ENCODE measurements at regions not wholly inside any gene's neighbourhood (a gene's known extent, or its start where the extent isn't known, plus 50 kb on each side); places are given as distances from the start of the nearest gene placed in this dataset.
"Not testable (repeated sequence)": the region's sequence is repeated elsewhere in the genome, so short reads cannot be mapped to it uniquely, and the experiment has no call there.

GRCh38 chr7:114152314-114152938 lies 233.6 kb upstream of the PPP1R3A start:
- POLR2A ChIA-PET: no interaction called here
- H3K36me3 Mint-ChIP-seq: no peaks in the 10 kb centered on the region
- no peak for DNase-seq
- no peak overlapping the region for H3K4me3 Mint-ChIP-seq
- H3K27ac Mint-ChIP-seq: no peak overlapping the region
- H3K9me3 Mint-ChIP-seq: no peaks in the 10 kb centered on the region
- no peaks in the 10 kb centered on the region for H3K4me1 Mint-ChIP-seq
- H3K27me3 Mint-ChIP-seq: no peaks in the 10 kb centered on the region
- no peak for ATAC-seq (ENCODE audit: low read depth)

DNA sequence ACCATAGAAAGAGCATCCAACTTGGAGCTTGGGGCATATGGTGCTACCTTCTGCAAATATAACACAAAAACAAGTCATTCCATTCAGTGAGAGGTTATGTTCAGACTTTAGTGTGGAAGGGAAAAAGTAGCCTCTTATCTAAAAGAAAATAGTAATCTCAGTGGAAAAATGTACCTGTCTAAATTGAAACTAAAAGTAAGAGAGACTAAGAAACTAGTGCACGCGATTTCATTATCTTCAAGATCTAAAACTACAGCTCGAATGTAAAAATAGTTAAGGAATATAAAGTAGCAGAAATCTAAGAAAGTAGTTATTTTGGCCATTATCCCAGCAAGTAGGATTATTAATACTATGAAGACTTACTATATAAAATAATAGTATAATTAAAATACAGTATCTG lies 233.0 kb upstream of the PPP1R3A start:
- H3K4me1 Mint-ChIP-seq: no peaks in the 10 kb centered on the region
- POLR2A ChIA-PET: no interaction called here
- DNase-seq: no peak
- no peak overlapping the region for H3K4me3 Mint-ChIP-seq
- H3K9me3 Mint-ChIP-seq: no peaks in the 10 kb centered on the region
- no peak for ATAC-seq (ENCODE audit: low read depth)
- no peaks in the 10 kb centered on the region for H3K27me3 Mint-ChIP-seq
- H3K27ac Mint-ChIP-seq: no peak overlapping the region
- H3K36me3 Mint-ChIP-seq: no peaks in the 10 kb centered on the region

DNA sequence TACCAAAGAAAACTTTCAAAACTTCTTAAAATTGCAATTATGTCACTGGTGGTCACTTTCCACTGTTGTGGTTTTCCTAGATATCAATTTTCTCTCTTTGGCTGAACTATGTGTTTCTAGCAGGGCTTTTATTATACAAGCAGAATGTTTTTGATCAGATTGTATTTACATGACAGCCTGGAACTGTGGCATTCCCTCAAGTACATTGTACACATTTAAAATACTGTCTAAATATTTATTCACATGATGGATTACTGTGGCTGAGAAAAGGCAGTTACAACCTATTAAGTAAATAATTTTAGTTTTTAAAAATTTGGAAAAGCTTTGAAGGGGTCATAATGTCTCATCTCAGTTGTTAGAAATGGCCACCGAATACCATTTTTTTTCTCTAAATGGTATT lies 231.9 kb upstream of the PPP1R3A start:
- H3K27ac Mint-ChIP-seq: no peak overlapping the region
- no peaks in the 10 kb centered on the region for H3K27me3 Mint-ChIP-seq
- no peak for ATAC-seq (ENCODE audit: low read depth)
- H3K36me3 Mint-ChIP-seq: no peaks in the 10 kb centered on the region
- no peak overlapping the region for H3K4me3 Mint-ChIP-seq
- no peak for DNase-seq
- POLR2A ChIA-PET: no interaction called here
- H3K9me3 Mint-ChIP-seq: no peaks in the 10 kb centered on the region
- H3K4me1 Mint-ChIP-seq: no peaks in the 10 kb centered on the region

GRCh38 chr7:114148779-114149178 lies 230.0 kb upstream of the PPP1R3A start:
- POLR2A ChIA-PET: no interaction called here
- ATAC-seq (ENCODE audit: low read depth): no peak
- H3K27me3 Mint-ChIP-seq: no peaks in the 10 kb centered on the region
- H3K27ac Mint-ChIP-seq: no peak overlapping the region
- DNase-seq: no peak
- H3K4me1 Mint-ChIP-seq: no peaks in the 10 kb centered on the region
- no peak overlapping the region for H3K4me3 Mint-ChIP-seq
- no peaks in the 10 kb centered on the region for H3K36me3 Mint-ChIP-seq
- H3K9me3 Mint-ChIP-seq: no peaks in the 10 kb centered on the region

DNA sequence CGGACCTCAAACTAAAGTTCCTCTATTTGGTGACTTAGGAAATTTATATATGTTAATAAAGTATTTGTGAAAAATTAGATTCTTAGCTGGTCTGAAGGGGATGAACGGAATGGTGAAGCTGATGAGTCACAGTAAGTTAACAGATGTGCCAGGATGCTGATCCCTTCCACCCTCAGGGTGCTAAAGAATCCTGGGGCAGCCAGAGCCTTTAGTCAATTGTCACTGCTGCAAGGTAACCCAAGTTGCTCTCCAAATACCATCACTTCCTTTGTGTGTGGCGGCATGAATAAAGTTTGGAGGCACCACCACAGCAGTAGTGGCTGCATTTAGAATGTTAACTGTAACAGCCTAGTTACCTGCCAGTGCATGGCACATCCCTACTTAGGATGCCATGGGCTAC lies 222.6 kb upstream of the PPP1R3A start:
- Mint-ChIP-seq H3K36me3 (no peaks in the 10 kb centered on the region), H3K27ac (no peak overlapping the region), H3K4me3 (no peak overlapping the region), H3K9me3 (no peaks in the 10 kb centered on the region), H3K27me3 (no peaks in the 10 kb centered on the region), H3K4me1 (no peaks in the 10 kb centered on the region)
- DNase-seq (no peak), ATAC-seq (ENCODE audit: low read depth) (no peak)
- POLR2A ChIA-PET: no interaction called here

GRCh38 chr7:114140561-114140960 lies 221.8 kb upstream of the PPP1R3A start:
- Mint-ChIP-seq H3K27me3 (no peaks in the 10 kb centered on the region), H3K36me3 (no peaks in the 10 kb centered on the region), H3K4me3 (no peak overlapping the region), H3K27ac (no peak overlapping the region), H3K4me1 (no peaks in the 10 kb centered on the region), H3K9me3 (no peaks in the 10 kb centered on the region)
- ATAC-seq (ENCODE audit: low read depth): no peak
- no peak for DNase-seq
- POLR2A ChIA-PET: no interaction called here

DNA sequence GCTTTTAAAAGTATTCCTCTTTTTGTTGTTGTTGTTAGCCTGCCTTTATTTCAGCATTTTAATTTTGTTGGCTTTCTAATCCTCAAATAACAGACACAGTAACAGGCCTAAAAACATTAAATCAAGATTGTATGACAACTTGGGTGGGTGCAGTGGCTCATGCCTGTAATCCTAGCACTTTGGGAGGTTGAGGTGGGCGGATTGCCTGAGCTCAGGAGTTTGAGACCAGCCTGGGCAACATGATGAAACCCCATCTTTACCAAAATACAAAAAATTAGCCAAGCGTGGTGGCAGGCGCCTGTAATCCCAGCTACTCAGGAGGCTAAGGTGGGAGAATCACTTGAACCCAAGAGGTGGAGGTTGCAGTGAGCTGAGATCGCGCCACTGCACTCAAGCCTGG lies 220.9 kb upstream of the PPP1R3A start:
- not testable (repeated sequence) for H3K9me3 Mint-ChIP-seq

DNA sequence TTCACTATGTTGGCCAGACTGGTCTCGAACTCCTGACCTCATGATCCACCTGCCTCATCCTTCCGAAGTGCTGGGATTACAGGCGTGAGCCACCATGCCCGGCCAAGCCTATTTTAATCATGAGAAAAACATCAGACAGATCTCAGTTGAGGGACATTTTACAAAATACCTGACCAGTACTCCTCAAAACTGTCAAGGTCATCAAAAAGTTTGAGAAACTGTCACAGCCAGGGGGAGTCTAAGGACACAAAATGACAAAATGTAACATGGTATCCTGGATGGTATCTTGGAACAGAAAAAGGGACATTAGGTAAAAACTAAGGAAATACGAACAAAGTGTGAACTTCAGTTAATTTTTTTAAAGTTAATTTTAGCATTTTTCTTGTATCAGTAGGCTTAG lies 219.8 kb upstream of the PPP1R3A start:
- no peak for ATAC-seq (ENCODE audit: low read depth)

More for the DNA sequence above, 220.9 kb upstream of the PPP1R3A start:
- ATAC-seq (ENCODE audit: low read depth); DNase-seq; H3K36me3 Mint-ChIP-seq; H3K4me1 Mint-ChIP-seq; POLR2A ChIA-PET; H3K27me3 Mint-ChIP-seq; H3K27ac Mint-ChIP-seq; H3K4me3 Mint-ChIP-seq: not testable (repeated sequence)

GRCh38 chr7:114133717-114134116 lies 214.9 kb upstream of the PPP1R3A start:
- no peaks in the 10 kb centered on the region for H3K9me3 Mint-ChIP-seq
- no peaks in the 10 kb centered on the region for H3K27me3 Mint-ChIP-seq
- ATAC-seq (ENCODE audit: low read depth) (no peak), DNase-seq (no peak)
- no peak overlapping the region for H3K4me3 Mint-ChIP-seq
- H3K36me3 Mint-ChIP-seq: no peaks in the 10 kb centered on the region
- no peaks in the 10 kb centered on the region for H3K4me1 Mint-ChIP-seq
- POLR2A ChIA-PET: no interaction called here
- no peak overlapping the region for H3K27ac Mint-ChIP-seq

More for the DNA sequence above, 219.8 kb upstream of the PPP1R3A start:
- H3K4me3 Mint-ChIP-seq: no peak overlapping the region
- H3K27me3 Mint-ChIP-seq: no peaks in the 10 kb centered on the region
- POLR2A ChIA-PET: no interaction called here
- H3K4me1 Mint-ChIP-seq: no peaks in the 10 kb centered on the region
- no peaks in the 10 kb centered on the region for H3K36me3 Mint-ChIP-seq
- no peaks in the 10 kb centered on the region for H3K9me3 Mint-ChIP-seq
- H3K27ac Mint-ChIP-seq: no peak overlapping the region
- no peak for DNase-seq

GRCh38 chr7:114130866-114131265 lies 212.1 kb upstream of the PPP1R3A start:
- H3K27ac Mint-ChIP-seq: no peak overlapping the region
- no peaks in the 10 kb centered on the region for H3K36me3 Mint-ChIP-seq
- no peaks in the 10 kb centered on the region for H3K9me3 Mint-ChIP-seq
- POLR2A ChIA-PET: no interaction called here
- DNase-seq (no peak), ATAC-seq (ENCODE audit: low read depth) (no peak)
- no peaks in the 10 kb centered on the region for H3K27me3 Mint-ChIP-seq
- no peaks in the 10 kb centered on the region for H3K4me1 Mint-ChIP-seq
- no peak overlapping the region for H3K4me3 Mint-ChIP-seq

- Mint-ChIP-seq H3K4me3 (no peak overlapping the region), H3K4me1 (no peaks in the 10 kb centered on the region), H3K36me3 (no peaks in the 10 kb centered on the region), H3K27me3 (no peaks in the 10 kb centered on the region), H3K9me3 (no peaks in the 10 kb centered on the region), H3K27ac (no peak overlapping the region)
- POLR2A ChIA-PET: no interaction called here
- DNase-seq: no peak
- ATAC-seq (ENCODE audit: low read depth): no peak
Observed at GRCh38 chr7:114128880-114129279, 210.1 kb upstream of the PPP1R3A start.

GRCh38 chr7:114126095-114126494 lies 207.3 kb upstream of the PPP1R3A start:
- Mint-ChIP-seq H3K36me3 (no peaks in the 10 kb centered on the region), H3K9me3 (no peaks in the 10 kb centered on the region), H3K27me3 (no peaks in the 10 kb centered on the region), H3K4me3 (no peak overlapping the region), H3K27ac (no peak overlapping the region), H3K4me1 (no peaks in the 10 kb centered on the region)
- ATAC-seq (ENCODE audit: low read depth) (no peak), DNase-seq (no peak)
- POLR2A ChIA-PET: no interaction called here

DNA sequence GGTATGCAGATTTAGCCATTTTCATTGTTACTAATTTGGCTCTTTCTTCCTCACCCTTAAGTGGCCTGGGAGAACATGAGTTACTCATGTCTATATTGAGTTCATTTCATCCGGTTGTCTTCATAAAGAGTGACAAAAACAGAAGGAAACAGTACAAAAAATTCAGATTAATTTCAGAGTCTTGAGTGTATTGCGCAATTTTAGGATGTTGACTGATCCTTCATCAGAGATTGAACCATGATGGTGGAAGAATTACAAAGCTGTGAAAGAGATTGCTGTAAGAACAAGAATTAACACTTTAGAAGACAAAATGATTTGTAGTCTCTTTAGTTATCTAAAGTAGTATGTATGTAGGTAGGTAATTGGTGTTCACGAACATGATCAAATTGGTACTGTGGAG lies 194.0 kb upstream of the PPP1R3A start:
- Mint-ChIP-seq H3K36me3 (no peaks in the 10 kb centered on the region), H3K27me3 (peaks cover 2% of the 10 kb centered on the region), H3K4me1 (no peaks in the 10 kb centered on the region), H3K9me3 (no peaks in the 10 kb centered on the region), H3K4me3 (no peak overlapping the region), H3K27ac (no peak overlapping the region)
- ATAC-seq (ENCODE audit: low read depth): no peak
- POLR2A ChIA-PET: no interaction called here
- DNase-seq: no peak

GRCh38 chr7:114110666-114111065 lies 191.9 kb upstream of the PPP1R3A start:
- no peak overlapping the region for H3K27ac Mint-ChIP-seq
- peaks cover 2% of the 10 kb centered on the region for H3K27me3 Mint-ChIP-seq
- H3K36me3 Mint-ChIP-seq: no peaks in the 10 kb centered on the region
- POLR2A ChIA-PET: interaction anchor here (0.6 kb wide), 1 partner anchor 469 kb away, joined by 3 read pairs; no protein-coding TSS in a partner anchor
- H3K4me1 Mint-ChIP-seq: no peaks in the 10 kb centered on the region
- H3K4me3 Mint-ChIP-seq: no peak overlapping the region
- no peak for DNase-seq
- ATAC-seq (ENCODE audit: low read depth): no peak
- H3K9me3 Mint-ChIP-seq: no peaks in the 10 kb centered on the region

GRCh38 chr7:114109721-114110120 lies 190.9 kb upstream of the PPP1R3A start:
- no peaks in the 10 kb centered on the region for H3K36me3 Mint-ChIP-seq
- peaks cover 2% of the 10 kb centered on the region for H3K27me3 Mint-ChIP-seq
- POLR2A ChIA-PET: no interaction called here
- H3K4me1 Mint-ChIP-seq: no peaks in the 10 kb centered on the region
- H3K9me3 Mint-ChIP-seq: no peaks in the 10 kb centered on the region
- DNase-seq: no peak
- H3K4me3 Mint-ChIP-seq: no peak overlapping the region
- ATAC-seq (ENCODE audit: low read depth): no peak
- H3K27ac Mint-ChIP-seq: no peak overlapping the region
